ENCODE measurements at regions not wholly inside any gene's neighbourhood (a gene's known extent, or its start where the extent isn't known, plus 50 kb on each side); places are given as distances from the start of the nearest gene placed in this dataset.

GRCh38 chr12:25377469-25378177 is 126.9 kb upstream of the KRAS start:
- Histone ChIP-seq H3K27me3 (ENCODE audit: insufficient read depth, low read length) (no peaks in the 10 kb centered on the region), H3K27ac (ENCODE audit: low read depth, low read length) (no peak overlapping the region), H3K9ac (ENCODE audit: low read length) (no peak overlapping the region), H3K4me2 (ENCODE audit: low read length) (peak overlapping the region; percentile 42), H3K79me2 (ENCODE audit: insufficient read depth, low read length) (no peaks in the 10 kb centered on the region), H3K9me3 (ENCODE audit: insufficient read depth, low read depth, low read length) (no peaks in the 10 kb centered on the region), H3K4me1 (ENCODE audit: insufficient read depth, low read length) (peaks cover 3% of the 10 kb centered on the region), H4K20me1 (ENCODE audit: insufficient read depth, low read length) (no peaks in the 10 kb centered on the region), H3K36me3 (ENCODE audit: insufficient read depth, low read length) (no peaks in the 10 kb centered on the region), H3K4me3 (ENCODE audit: insufficient read depth, low read depth, low read length) (no peak overlapping the region), H2AFZ (ENCODE audit: low read depth, low read length) (no peak overlapping the region)
- FAIRE-seq = no peak
- Mint-ChIP-seq H3K36me3 (ENCODE audit: low read depth, unreplicated experiment) (no peaks in the 10 kb centered on the region), H3K4me3 (ENCODE audit: unreplicated experiment) (no peak overlapping the region), H3K9me3 (ENCODE audit: unreplicated experiment) (peaks cover 3% of the 10 kb centered on the region), H3K27ac (ENCODE audit: unreplicated experiment) (no peak overlapping the region), H3K27me3 (ENCODE audit: low read depth, unreplicated experiment) (peaks cover 3% of the 10 kb centered on the region), H3K4me1 (ENCODE audit: low read depth, unreplicated experiment) (peaks cover 7% of the 10 kb centered on the region)
- DNase-seq (ENCODE audit: low read depth) = peak; percentile 63
- TF ChIP-seq CTCF (IDR thresholded peaks at IDR 0.05; ENCODE audit: insufficient read depth, low read depth, low read length) = no peak
- no peak for TF ChIP-seq EZH2 (IDR thresholded peaks at IDR 0.05; ENCODE audit: insufficient read depth, low read length)

GRCh38 chr12:25376985-25377384 is 126.3 kb upstream of the KRAS start:
- Histone ChIP-seq H3K4me1 (ENCODE audit: insufficient read depth, low read length) (peaks cover 3% of the 10 kb centered on the region), H3K9ac (ENCODE audit: low read length) (no peak overlapping the region), H3K79me2 (ENCODE audit: insufficient read depth, low read length) (no peaks in the 10 kb centered on the region), H3K4me2 (ENCODE audit: low read length) (peak overlapping the region; percentile 42), H3K4me3 (ENCODE audit: insufficient read depth, low read depth, low read length) (no peak overlapping the region), H3K36me3 (ENCODE audit: insufficient read depth, low read length) (no peaks in the 10 kb centered on the region), H2AFZ (ENCODE audit: low read depth, low read length) (no peak overlapping the region), H3K27ac (ENCODE audit: low read depth, low read length) (no peak overlapping the region), H4K20me1 (ENCODE audit: insufficient read depth, low read length) (no peaks in the 10 kb centered on the region), H3K27me3 (ENCODE audit: insufficient read depth, low read length) (no peaks in the 10 kb centered on the region), H3K9me3 (ENCODE audit: insufficient read depth, low read depth, low read length) (no peaks in the 10 kb centered on the region)
- no peaks in the 10 kb centered on the region for H3K27me3 Mint-ChIP-seq (ENCODE audit: low read depth, unreplicated experiment)
- H3K9me3 Mint-ChIP-seq (ENCODE audit: unreplicated experiment) = no peaks in the 10 kb centered on the region
- DNase-seq (ENCODE audit: low read depth) (no peak), FAIRE-seq (no peak)
- H3K36me3 Mint-ChIP-seq (ENCODE audit: low read depth, unreplicated experiment) = no peaks in the 10 kb centered on the region
- no peak overlapping the region for H3K4me3 Mint-ChIP-seq (ENCODE audit: unreplicated experiment)
- peaks cover 7% of the 10 kb centered on the region for H3K4me1 Mint-ChIP-seq (ENCODE audit: low read depth, unreplicated experiment)
- H3K27ac Mint-ChIP-seq (ENCODE audit: unreplicated experiment) = no peak overlapping the region
- TF ChIP-seq CTCF (IDR thresholded peaks at IDR 0.05; ENCODE audit: insufficient read depth, low read depth, low read length) = no peak
- no peak for TF ChIP-seq EZH2 (IDR thresholded peaks at IDR 0.05; ENCODE audit: insufficient read depth, low read length)

GRCh38 chr12:25376407-25376806 is 125.7 kb upstream of the KRAS start:
- Histone ChIP-seq H4K20me1 (ENCODE audit: insufficient read depth, low read length) (no peaks in the 10 kb centered on the region), H3K9ac (ENCODE audit: low read length) (no peak overlapping the region), H3K36me3 (ENCODE audit: insufficient read depth, low read length) (no peaks in the 10 kb centered on the region), H3K9me3 (ENCODE audit: insufficient read depth, low read depth, low read length) (no peaks in the 10 kb centered on the region), H3K4me3 (ENCODE audit: insufficient read depth, low read depth, low read length) (no peak overlapping the region), H3K4me2 (ENCODE audit: low read length) (no peak overlapping the region), H3K4me1 (ENCODE audit: insufficient read depth, low read length) (peaks cover 3% of the 10 kb centered on the region), H2AFZ (ENCODE audit: low read depth, low read length) (no peak overlapping the region), H3K27ac (ENCODE audit: low read depth, low read length) (no peak overlapping the region), H3K27me3 (ENCODE audit: insufficient read depth, low read length) (no peaks in the 10 kb centered on the region), H3K79me2 (ENCODE audit: insufficient read depth, low read length) (no peaks in the 10 kb centered on the region)
- TF ChIP-seq CTCF (IDR thresholded peaks at IDR 0.05; ENCODE audit: insufficient read depth, low read depth, low read length) (no peak), EZH2 (IDR thresholded peaks at IDR 0.05; ENCODE audit: insufficient read depth, low read length) (no peak)
- Mint-ChIP-seq H3K27me3 (ENCODE audit: low read depth, unreplicated experiment) (no peaks in the 10 kb centered on the region), H3K4me3 (ENCODE audit: unreplicated experiment) (no peak overlapping the region), H3K27ac (ENCODE audit: unreplicated experiment) (no peak overlapping the region), H3K9me3 (ENCODE audit: unreplicated experiment) (no peaks in the 10 kb centered on the region), H3K36me3 (ENCODE audit: low read depth, unreplicated experiment) (no peaks in the 10 kb centered on the region), H3K4me1 (ENCODE audit: low read depth, unreplicated experiment) (peaks cover 7% of the 10 kb centered on the region)
- DNase-seq (ENCODE audit: low read depth) (no peak), FAIRE-seq (no peak)
